ENCODE measurements at regions not wholly inside any gene's neighbourhood (a gene's known extent, or its start where the extent isn't known, plus 50 kb on each side); places are given as distances from the start of the nearest gene placed in this dataset.
"Not testable (repeated sequence)": the region's sequence is repeated elsewhere in the genome, so short reads cannot be mapped to it uniquely, and the experiment has no call there.

DNA sequence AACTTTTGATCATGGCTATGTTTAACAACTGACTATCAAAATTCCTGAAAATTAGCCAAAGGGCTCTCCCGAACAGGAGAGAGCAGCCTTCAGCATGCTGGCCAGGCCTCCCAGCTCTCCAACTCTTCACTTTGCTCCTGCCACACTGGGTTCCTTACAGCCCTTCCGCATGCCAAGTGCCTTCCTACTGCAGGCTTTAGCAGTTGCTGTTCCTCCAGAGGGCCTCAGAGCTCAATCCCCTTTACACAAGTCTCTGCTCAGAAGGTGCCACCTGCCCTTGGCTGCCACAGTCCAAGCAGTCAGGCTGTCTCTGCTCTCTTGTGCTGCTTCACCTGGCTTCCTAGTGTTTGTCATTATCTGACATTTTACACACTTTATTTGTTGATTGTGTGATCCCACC is 553.1 kb upstream of the PPP2R3A start:
- no peak for DNase-seq

DNA sequence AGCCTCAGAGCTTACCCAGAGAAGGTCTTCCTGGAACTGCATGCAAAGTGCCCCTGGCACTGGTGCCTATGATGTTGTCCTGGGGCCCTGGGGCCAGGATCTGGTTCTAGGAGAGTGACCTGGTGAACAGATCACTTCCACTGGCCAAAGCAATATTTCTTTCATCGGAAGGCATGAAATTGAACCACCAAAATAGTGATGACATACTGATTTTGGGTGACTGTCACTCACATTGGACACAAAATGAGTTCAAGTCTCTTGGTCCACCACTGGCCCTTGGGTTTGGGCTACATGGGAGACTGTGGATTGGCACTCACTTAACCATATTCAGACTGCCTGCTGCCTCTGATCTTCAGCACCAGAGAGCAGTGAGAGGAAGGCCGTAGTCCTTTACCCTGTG is 549.3 kb upstream of the PPP2R3A start:
- DNase-seq = no peak

DNA sequence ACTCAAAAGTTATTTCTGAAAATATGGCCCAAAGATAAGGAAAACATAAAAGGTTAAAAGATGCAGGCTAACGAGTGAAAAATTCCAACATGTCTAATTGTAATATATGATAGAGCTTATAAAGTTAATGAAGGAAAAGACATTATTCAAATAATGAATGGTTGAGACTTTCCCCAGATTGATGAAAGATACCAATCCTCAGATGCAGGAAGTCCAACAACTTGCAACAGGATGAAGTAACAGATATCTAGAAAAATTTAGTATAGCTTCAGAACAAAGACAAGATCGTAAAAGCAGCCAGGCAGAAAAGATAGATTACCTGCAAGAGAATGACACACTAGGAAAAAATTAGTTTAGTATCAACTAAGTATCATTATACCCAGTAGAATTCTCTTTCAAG is 546.4 kb upstream of the PPP2R3A start:
- no peak for DNase-seq

DNA sequence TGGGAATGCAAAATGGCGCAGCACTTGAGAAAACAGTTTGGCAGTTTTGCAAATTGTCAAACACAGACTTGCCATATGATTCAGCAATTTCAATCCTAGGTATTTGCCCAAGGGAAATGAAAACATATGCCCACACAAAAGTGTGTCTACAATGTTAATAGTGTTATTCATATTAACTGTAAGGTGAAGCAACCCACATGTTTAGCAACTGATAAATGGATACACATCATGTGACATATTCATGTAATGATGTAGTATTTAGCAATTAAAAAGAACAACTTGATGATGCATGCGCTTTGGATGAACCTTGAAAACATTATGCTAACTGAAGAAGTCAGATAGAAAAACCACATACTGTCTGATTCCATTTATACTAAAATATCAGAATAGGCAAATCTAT is 539.0 kb upstream of the PPP2R3A start:
- no peak for DNase-seq

DNA sequence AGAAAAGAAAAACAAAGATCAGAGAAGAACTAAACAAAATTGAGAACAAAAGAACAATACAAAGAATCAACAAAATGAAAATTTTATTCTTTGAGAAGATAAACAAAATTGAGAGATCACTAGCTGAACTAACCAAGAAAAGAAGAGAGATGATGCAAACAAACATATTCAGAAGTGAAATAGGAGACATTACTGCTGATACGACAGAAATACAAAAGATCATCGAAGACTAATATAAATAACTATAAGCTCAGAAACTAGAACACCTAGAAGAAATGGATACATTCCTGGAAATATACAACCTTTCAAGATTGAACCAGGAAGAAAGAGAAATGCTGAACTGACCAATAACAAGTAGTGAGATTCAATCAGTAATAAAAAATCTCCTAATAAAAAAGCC is 533.1 kb upstream of the PPP2R3A start:
- no peak for DNase-seq

DNA sequence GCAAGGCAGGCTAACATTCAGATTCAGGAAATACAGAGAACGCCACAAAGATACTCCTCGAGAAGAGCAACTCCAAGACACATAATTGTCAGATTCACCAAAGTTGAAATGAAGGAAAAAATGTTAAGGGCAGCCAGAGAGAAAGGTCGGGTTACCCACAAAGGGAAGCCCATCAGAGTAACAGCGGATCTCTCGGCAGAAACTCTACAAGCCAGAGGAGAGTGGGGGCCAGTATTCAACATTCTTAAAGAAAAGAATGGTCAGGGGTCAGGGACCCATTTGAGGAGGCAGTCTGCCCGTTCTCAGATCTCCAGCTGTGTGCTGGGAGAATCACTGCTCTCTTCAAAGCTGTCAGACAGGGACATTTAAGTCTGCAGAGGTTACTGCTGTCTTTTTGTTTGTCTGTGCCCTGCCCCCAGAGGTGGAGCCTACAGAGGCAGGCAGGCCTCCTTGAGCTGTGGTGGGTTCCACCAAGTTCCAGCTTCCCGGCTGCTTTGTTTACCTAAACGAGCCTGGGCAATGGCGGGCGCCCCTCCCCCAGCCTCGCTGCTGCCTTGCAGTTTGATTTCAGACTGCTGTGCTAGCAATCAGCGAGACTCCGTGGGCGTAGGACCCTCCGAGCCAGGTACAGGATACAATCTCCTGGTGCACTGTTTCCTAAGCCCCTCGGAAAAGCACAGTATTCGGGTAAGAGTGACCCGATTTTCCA is 526.5 kb upstream of the PPP2R3A start:
- DNase-seq = not testable (repeated sequence)

DNA sequence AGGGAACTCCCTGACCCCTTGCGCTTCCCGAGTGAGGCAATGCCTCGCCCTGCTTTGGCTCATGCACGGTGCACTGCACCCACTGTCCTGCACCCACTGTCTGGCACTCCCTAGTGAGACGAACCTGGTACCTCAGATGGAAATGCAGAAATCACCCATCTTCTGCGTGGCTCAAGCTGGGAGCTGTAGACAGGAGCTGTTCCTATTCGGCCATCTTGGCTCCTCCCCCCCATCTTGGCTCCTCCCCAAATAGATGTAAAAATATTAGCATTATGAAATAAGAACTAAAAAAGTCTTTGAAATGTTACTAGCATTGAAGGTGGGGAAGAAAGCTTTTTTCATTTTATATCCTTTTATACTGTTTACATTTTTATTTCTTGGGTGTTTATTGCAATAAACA is 525.9 kb upstream of the PPP2R3A start:
- DNase-seq = not testable (repeated sequence)

DNA sequence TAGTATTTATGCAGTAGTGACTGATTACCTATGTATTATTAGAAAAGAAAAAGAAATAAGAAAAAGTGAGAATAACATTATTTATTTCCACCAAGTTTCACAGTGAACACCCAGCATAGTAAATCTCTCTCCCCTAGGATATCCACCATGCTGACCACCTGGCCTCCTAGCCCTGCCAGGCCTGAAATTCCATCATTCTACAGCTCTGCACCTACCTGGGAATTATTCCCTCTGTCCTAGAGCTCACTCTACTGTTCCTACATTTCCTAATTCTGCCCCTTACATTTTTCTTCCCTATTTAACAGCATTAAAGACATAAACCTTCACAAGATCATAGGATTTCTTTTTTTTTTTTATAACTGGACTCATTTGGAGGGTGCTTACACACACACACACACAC is 525.3 kb upstream of the PPP2R3A start:
- no peak for DNase-seq

DNA sequence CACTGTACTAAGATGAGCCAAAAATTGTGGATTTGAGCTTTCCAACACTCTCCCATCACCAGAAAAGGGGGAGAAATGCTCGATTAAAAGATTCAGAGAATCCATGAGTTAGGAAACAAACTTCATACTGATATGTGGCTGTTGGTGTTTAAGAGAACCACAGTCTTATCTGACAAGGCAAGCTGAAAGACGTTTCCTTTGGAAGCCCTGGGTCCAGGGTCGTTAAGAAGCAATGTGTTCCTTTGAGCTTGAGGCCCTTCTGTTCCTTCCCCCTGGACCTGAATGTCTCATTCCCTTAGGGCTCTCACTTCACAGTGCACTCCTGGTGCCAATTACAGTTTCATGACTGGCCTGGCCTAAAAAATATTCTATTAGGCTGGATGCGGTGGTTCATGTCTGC is 524.8 kb upstream of the PPP2R3A start:
- DNase-seq = no peak

DNA sequence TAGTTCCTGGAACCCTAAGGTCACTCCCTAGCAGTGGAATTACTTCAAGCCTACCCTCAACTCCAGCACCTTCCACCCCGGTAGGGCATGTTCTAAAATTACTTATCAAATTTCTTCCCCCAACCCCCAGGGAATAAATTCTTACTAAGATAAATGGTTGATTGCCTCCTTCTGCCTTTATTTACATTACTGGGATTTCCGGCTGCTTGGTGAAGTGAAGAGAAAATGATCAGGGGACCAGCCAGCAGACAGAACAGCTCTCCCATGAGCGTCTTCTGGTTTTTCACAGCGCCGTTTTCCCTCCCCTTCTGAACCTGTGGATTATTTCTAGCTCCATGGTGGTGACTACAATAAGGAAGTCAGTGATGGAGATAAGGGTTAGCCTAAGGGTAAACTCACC is 521.5 kb upstream of the PPP2R3A start:
- no peak for DNase-seq

DNA sequence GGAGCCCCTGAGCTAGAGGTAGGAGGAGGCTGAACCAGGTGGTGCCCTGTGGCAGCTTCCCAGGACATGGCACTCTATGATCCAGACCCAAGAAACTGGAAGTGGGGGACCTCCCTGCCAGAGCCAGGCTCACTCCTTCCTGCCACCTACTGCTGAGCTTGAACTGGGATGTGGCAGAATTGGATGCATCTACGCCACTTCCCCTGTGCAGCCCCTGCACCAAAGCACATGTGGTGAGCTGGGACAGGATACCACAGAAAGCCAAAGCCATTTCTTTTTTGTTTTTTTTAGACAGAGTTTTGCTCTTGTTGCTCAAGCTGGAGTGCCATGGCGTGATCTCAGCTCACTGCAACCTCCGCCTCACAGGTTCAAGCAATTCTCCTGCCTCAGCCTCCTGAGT is 518.0 kb upstream of the PPP2R3A start:
- DNase-seq = no peak

DNA sequence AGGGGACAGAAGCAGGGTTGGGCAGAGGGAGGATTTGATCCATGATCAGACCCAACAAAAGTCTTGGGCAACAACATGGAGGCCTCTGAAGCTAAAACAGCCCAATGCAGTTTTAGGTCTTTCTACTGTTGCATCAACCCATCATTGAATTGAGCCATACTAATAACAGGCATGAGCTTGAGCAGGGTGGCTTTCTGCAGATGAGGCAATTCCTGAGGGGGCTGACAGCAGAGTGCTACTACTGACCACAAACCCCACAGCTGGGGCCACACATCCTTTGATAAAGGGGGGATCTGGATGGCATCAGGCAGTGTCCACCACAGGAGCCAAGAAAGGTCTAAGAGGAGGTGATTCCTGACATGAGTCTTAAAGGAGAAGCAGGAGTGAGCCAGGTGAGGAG is 517.0 kb upstream of the PPP2R3A start:
- DNase-seq = no peak

DNA sequence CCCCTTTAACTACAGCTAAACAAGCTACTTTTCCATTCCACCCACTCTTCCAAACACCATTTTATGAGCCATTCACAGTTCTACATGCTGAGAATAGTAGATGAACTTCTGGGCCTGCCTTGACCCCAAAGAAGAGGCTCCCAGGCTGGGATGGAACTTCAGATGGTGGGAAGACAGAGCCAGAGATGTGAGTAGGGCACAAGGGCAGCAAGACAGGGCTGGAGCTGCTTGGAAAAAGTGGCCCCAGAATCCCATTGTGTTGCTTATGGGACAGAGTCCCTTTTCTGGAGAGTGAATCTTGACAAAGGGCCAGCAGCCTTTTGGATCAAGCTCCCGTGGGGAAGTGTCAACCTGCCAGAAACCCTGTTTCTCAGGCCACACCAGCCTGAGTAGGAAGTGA is 516.5 kb upstream of the PPP2R3A start:
- DNase-seq = no peak

DNA sequence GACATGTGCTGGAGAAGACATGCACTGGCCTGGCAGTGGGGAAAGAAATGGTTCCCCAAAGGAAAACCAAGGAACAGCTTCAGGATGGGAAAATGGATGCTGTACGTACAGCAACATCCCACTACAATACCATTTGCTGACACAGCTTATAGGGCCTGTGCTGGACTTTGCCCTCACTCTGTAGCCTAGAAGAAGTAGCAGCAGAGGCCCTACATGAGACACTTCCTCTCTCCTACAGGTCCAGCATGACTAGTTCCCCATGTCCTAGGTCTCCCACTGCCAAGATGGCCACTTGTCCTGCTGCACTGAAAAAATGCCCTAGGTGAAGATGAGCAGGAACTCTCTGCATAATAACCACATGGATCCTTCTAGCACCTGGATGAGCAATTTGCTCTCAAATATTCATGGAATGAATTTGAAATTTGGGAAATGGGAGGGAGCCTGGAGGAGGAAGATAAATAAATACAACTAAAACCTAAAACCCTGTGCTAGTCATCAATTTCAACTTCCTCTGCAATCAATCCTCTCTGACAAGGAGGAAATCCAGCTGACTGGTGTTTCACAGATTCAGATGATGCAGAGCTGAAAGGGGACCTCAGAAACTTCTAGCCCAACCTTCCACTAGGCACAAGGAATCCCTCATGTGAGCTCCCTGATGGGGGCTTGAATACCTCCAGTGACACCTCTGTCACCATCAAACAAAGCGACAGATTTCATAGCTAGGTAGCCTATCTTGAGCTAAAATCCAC is 514.3 kb upstream of the PPP2R3A start:
- DNase-seq = no peak

DNA sequence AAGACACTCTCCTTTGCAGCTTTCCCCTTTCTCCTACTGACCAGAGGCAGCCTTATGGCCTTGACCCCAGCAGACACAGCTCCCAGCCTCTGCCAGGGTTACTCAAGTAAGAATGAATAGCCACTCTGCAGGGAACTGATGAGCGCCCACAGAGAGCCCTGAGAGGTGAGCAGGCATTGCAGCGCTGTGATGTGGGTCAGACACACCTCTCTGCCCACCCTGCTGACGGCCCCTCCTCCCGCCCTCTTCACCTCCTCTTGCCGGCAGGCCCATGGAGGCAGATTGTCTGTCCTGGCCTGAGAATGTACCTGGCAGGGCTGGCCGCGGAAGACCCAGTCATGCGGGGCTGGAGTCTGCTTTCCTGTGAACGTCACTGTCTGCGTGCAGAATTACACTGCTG is 512.6 kb upstream of the PPP2R3A start:
- no peak for DNase-seq

DNA sequence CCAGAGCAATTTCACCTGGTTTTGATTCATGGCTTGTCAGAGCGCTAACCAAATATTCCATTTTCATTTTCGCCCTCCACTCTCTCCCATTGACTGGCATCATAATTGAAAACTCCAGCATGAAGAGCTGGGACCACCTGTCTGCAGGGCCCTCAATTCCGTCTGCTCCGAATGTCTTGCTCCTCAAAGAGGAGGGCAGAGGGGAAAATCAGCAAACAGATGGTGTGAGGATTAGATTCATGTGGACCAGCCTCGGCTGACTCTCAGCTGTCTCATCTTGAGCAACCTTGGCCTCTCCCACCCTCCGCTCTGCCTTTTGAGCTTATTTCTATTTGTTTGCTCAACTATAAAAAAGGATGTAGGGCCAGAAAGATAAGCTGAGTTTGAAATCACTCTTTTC is 512.2 kb upstream of the PPP2R3A start:
- DNase-seq = no peak

DNA sequence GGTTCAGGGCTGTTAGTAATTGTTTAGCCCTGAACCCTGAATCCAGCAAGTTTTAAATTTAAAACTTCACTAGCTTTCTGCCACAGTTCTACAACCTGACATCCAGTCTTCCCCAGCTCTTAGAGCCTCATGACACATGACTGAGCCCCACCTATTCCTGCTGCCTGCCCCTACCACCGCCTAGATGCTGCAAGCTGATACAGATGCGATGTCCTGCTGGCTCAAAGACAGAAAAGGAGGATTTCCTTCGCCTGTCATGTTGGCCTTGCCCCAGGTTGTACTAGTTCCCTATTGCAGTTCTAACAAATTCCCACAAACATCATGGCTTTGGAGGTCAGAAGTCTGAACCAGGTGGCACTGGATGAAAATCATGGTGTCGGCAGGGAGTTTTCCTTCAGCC is 510.6 kb upstream of the PPP2R3A start:
- DNase-seq = no peak

DNA sequence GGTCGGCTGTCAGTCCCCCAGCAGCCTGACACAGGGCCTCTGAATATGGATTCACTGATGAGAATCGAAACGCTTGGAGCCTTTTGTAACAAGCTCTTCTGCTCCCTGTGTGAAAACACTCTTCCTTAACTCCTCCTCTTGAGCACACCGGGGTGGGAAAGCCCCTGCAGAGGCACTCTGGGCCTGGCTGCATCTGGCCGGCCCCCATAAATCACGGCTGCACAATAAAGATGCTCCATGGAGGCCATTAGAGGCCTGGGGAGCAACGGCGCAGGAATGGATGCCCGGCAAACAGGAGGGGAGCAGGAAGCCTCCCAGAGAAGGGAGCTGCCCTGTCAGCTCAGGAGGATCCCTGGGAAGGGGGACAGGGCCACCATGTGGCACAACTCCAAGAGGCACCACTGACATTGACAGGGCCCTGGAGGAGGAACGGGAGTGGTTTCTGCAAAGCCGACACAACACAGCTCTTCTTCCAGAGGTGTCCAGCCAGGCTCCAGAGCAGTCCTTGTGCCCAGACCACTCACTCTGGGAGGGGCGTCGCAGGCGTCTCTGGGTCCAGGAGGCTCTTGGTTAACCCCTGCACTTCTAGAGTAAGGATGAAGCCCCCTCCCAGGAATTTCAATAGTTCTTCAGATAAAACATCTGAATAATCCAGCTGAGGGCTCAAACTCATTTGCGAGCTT is 509.3 kb upstream of the PPP2R3A start:
- no peak for DNase-seq

DNA sequence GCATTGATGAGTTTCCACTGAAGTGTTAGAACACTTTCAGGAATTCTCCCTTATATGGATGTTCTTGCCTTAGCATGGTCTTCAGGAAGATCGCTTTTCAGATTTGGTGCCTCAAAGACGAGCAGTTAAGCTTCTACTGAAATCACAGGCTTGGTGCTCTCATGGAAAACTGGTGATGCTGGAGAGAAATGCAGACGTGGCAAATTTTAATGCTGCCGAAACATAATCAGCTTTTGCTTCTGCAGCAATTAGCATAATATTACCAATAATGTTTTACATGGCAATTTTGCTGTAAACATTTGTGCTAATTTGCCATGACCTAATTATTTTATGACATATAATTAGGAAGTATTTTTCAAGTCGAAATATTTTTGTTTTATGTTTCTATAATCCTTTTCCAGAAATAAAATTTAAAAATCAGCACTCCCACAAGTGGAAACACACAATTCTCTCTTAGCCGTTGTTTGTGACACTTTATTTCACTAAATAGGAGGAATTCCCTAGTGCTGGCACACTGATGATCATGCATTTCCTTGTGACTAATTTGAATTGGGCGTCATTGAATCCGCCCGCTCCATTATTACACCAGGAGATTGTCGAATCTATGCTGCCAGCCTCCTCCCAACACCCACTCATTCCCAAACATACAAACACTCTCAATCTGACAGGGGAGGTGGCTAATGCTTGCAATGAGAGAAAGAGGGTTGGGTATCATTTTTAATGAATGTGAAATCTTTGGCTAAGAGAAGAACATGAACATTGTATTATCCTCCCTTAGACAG is 506.8 kb upstream of the PPP2R3A start:
- no peak for DNase-seq

DNA sequence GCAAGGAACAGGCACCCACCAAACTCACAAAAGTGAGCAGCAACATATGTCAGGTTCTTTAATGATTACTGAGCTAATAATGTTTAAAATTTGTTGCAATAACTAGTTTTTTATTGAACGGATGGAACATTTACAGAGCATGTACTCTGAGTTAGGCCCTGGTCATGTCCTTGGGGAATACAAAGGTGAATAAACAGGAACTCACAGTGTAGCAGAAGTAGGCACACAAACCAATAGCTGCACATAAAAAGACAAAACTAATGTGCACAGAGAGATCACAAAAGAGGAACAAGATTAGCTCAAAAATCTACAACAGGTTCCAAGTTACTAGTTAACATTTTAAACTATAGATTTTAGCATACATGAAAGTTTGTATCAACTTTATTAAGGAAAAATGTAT is 505.3 kb upstream of the PPP2R3A start:
- DNase-seq = no peak

DNA sequence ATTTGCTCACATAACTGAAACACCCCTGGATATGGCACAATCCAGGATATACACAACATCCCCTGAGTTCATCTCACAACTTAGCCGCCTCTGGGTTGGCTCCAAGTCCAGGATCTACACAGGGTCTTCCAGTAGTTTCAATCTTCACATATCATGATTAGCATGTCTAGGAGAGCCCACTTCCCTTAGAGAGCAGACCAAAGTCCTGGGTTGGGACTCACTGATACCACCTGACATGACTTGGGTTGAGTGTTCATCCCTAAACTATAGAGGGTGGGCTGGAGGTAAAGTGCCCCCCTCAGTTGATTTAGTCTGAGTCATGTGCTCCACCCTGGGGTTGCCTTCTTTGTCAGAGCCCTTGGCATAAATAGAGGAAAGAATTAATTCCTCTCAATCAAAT is 493.6 kb upstream of the PPP2R3A start:
- DNase-seq = no peak

DNA sequence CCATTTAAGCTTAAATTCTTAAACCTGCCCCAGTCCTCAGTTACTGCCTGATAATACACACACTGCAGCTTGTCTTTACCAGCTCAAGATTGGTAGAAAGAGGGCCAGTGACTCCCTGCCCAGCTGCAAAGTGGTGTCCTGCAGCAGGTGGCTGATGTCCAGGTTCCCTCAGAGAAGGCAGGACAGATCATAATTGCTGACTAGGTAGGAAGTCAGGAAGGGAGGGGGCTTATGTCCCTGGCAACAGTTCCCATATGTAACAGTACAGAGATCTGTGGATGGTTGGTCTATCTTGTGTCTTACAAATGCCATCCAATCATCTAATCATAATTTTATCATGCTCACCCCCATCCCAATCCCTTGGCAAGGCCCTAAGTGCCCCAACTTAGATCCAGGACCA is 492.1 kb upstream of the PPP2R3A start:
- no peak for DNase-seq

DNA sequence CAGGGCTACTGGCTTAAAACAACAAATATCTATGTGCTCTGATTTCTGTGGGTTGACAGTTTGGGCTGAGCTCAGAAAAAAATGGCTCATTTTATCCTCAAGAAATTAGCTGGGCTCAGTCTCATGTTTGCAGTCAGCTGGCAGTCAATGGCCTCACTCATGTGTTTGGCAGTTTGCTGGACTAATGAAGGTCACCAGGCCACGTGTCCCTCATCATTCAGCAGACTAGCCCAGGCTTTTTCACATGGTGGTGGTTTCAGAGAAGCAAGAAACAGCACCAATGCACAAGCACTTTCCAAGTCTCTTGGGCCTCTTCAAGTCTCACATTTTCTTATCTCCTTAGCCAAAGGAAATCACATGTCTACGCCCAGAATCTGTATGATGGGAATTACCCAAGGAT is 478.3 kb upstream of the PPP2R3A start:
- DNase-seq = no peak
